ENCODE measurements at regions not wholly inside any gene's neighbourhood (a gene's known extent, or its start where the extent isn't known, plus 50 kb on each side); places are given as distances from the start of the nearest gene placed in this dataset.
"Not testable (repeated sequence)": the region's sequence is repeated elsewhere in the genome, so short reads cannot be mapped to it uniquely, and the experiment has no call there.

DNA sequence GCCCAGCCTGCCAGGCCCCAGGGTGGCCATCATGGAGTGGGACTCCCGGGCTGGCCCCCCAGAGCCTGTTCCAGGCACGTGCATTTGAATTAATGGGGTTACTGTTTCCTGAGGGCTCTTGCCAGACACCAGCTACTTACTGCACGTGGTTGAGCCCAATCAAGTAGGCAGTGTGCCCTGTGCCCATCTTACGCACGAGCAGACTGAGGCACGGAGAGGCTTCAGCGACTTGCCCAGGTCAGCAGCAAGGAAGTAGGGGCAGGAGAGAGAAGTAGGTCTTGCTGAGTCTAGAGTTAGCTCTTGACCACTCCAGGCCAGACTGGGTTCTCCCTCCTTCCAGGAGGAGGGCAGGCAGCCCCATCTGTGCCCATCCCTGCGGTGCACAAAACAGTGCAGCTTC is 67.7 kb downstream of the DIO3 start:
- TF ChIP-seq CTCF (conservative IDR thresholded peaks at IDR 0.05; ENCODE audit: low read length) = no peak
- no peak for DNase-seq (ENCODE audit: low read depth)
- no peak overlapping the region for H3K4me3 ChIP-seq (ENCODE audit: low read length)

GRCh38 chr14:101630056-101630965 is 69.0 kb downstream of the DIO3 start:
- no peak for TF ChIP-seq CTCF (conservative IDR thresholded peaks at IDR 0.05; ENCODE audit: low read length)

DNA sequence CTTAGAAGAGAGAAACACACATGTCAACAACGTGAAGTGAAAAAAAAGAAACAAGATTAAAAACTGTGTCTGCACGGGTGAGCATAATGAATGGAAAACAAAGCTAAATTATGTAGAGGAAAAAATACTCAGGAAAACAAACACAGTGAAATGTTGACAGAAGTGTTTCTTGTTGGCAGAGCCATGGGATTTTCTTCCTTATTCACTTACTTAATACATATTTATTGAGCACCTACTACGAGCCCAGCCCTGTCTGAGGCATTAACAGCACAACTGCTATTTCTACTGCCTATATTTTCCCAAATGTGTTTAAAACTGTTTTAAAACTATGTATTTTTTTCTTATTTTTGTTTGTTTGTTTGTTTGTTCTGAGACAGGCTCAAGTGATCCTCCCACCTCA is 69.9 kb downstream of the DIO3 start:
- no peak for TF ChIP-seq CTCF (conservative IDR thresholded peaks at IDR 0.05; ENCODE audit: low read length)
- no peak overlapping the region for H3K4me3 ChIP-seq (ENCODE audit: low read length)
- no peak for DNase-seq (ENCODE audit: low read depth)

More at GRCh38 chr14:101630056-101630965, 69.0 kb downstream of the DIO3 start:
- no peak for DNase-seq (ENCODE audit: low read depth)
- H3K4me3 ChIP-seq (ENCODE audit: low read length) = no peak overlapping the region

GRCh38 chr14:101631970-101632369 is 70.7 kb downstream of the DIO3 start:
- not testable (repeated sequence) for DNase-seq (ENCODE audit: low read depth); H3K4me3 ChIP-seq (ENCODE audit: low read length)

DNA sequence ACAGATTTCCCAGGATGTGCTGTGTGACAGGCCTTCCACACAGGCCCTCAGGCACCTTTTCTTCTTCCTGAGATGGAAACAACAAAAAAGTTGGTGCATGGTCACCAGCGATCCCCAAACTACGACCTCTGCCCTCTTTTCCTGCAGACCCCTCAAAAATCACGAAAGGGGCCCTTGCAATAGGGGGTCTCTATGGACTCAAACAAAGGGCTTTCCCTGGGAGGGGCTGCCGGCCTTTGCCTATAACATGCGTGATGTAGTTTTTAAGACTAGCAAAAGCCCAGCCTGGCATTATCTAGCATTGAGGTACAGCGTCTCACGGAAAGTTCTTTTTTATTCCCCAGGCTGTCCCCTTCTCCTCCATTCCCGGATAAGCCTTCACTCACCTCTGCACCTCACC is 71.2 kb downstream of the DIO3 start:
- no peak overlapping the region for H3K4me3 ChIP-seq (ENCODE audit: low read length)
- no peak for TF ChIP-seq CTCF (conservative IDR thresholded peaks at IDR 0.05; ENCODE audit: low read length)
- DNase-seq (ENCODE audit: low read depth) = no peak

- no peak for DNase-seq (ENCODE audit: low read depth)
- no peak overlapping the region for H3K4me3 ChIP-seq (ENCODE audit: low read length)
- no peak for TF ChIP-seq CTCF (conservative IDR thresholded peaks at IDR 0.05; ENCODE audit: low read length)
Observed at GRCh38 chr14:101633276-101633675, 72.0 kb downstream of the DIO3 start.

- DNase-seq (ENCODE audit: low read depth) = no peak
- no peak for TF ChIP-seq CTCF (conservative IDR thresholded peaks at IDR 0.05; ENCODE audit: low read length)
- no peak overlapping the region for H3K4me3 ChIP-seq (ENCODE audit: low read length)
Observed at GRCh38 chr14:101634202-101634849, 73.0 kb downstream of the DIO3 start.
